Liver (tissue), 3 donors: ENCODE measurements at regions not wholly inside any gene's neighbourhood (a gene's known extent, or its start where the extent isn't known, plus 50 kb on each side); places are given as distances from the start of the nearest gene placed in this dataset.

Source experiments
- CTCF ChIP-seq: fragments of 150-350 bp; IDR thresholded peaks from 2 replicates; pipeline ENCODE4 v1.5.1; 2017; ENCODE audit warnings: improper control_type of control experiment, low read depth, low read length; ENCODE audit not compliant: missing input control
- JUND ChIP-seq, 2 donors: IDR thresholded peaks; 2 replicates each; pipeline ENCODE4 v1.6.1; 2016; ENCODE audit warnings: antibody characterized with exemption in 2 of 2
- RAD21 ChIP-seq, 2 donors: IDR thresholded peaks; 2 replicates each; pipeline ENCODE4 v1.6.1; 2016; ENCODE audit warnings: antibody characterized with exemption in 2 of 2, mild to moderate bottlenecking in 2 of 2
- REST ChIP-seq: IDR thresholded peaks from 2 replicates; pipeline ENCODE4 v1.6.1; 2016; ENCODE audit warnings: antibody characterized with exemption, mild to moderate bottlenecking
- RXRA ChIP-seq, 2 donors: IDR thresholded peaks; 2 replicates each; pipeline ENCODE4 v1.6.1; 2017 to 2018; ENCODE audit warnings: antibody characterized with exemption in 2 of 2, mild to moderate bottlenecking in 1 of 2
- TAF1 ChIP-seq: conservative IDR thresholded peaks from 2 replicates; pipeline ENCODE4 v1.6.1; 2016; ENCODE audit warnings: antibody characterized with exemption, mild to moderate bottlenecking
- ZBTB33 ChIP-seq: IDR thresholded peaks from 2 replicates; pipeline ENCODE4 v1.6.1; 2016; ENCODE audit warnings: antibody characterized with exemption
- donor health status: healthy.
- donor health status: healthy.

GRCh38 chr21:20814090-20814489, 184.1 kb upstream of the NCAM2 start:
- TF ChIP-seq JUND (IDR thresholded peaks at IDR 0.05) (no peak), CTCF (no peak), RXRA (IDR thresholded peaks at IDR 0.05) (no peak), RAD21 (IDR thresholded peaks at IDR 0.05) (no peak), REST (no peak), TAF1 (no peak), ZBTB33 (no peak)
